Nephron progenitor cell (in vitro differentiated cells): ENCODE measurements at regions not wholly inside any gene's neighbourhood (a gene's known extent, or its start where the extent isn't known, plus 50 kb on each side); places are given as distances from the start of the nearest gene placed in this dataset.
"Not testable (repeated sequence)": the region's sequence is repeated elsewhere in the genome, so short reads cannot be mapped to it uniquely, and the experiment has no call there.

Experiments used
- DNase-seq: peaks from one replicate; pipeline ENCODE4 v3.0.0; 2021
- H3K27ac Mint-ChIP-seq: 2 replicates; pipeline ENCODE4 v1.8.0; 2021; ENCODE audit warnings: mild to moderate bottlenecking, moderate library complexity, mixed read lengths
- H3K27me3 Mint-ChIP-seq: 2 replicates; pipeline ENCODE4 v1.8.0; 2021; ENCODE audit warnings: mild to moderate bottlenecking, low read depth, mixed read lengths; ENCODE audit not compliant: poor library complexity
- H3K36me3 Mint-ChIP-seq: 2 replicates; pipeline ENCODE4 v1.8.0; 2021; ENCODE audit warnings: low read depth, mixed read lengths
- H3K4me1 Mint-ChIP-seq: 2 replicates; pipeline ENCODE4 v1.8.0; 2021; ENCODE audit warnings: mixed read lengths
- H3K4me3 Mint-ChIP-seq: 2 replicates; pipeline ENCODE4 v1.8.0; 2021; ENCODE audit warnings: mild to moderate bottlenecking, moderate library complexity, mixed read lengths
- H3K9me3 Mint-ChIP-seq: 2 replicates; pipeline ENCODE4 v1.8.0; 2021; ENCODE audit warnings: mild to moderate bottlenecking, moderate library complexity, mixed read lengths
- TF ChIP-seq, protein P1 (sequence below): fragments of 200-600 bp; sonication (generic); IDR thresholded peaks from 2 replicates; pipeline ENCODE4 v1.5.0; 2021; ENCODE audit warnings: antibody characterized with exemption

DNA sequence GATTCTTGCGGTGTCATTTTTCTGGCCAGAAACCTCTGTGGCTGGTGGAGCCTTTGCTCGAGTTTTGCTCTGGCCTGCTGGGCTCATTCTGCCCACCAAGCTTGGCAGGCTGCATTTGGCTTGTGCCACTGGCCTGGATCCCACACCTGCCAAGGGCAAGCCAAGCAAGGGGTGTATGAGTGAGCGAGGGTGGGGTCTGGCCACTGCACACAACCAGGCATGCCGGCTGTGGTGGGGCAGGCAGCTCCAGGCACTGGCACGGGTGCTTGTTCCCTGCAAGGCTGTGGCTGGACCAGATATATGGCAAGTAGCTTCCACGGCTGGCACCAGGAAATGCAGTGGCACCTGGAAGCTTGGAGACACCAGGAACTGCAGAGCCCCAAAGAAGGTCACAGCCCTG, 68.6 kb upstream of the PPP3CA start:
- no peak overlapping the region for H3K4me3 Mint-ChIP-seq
- TF ChIP-seq, protein P1, sequence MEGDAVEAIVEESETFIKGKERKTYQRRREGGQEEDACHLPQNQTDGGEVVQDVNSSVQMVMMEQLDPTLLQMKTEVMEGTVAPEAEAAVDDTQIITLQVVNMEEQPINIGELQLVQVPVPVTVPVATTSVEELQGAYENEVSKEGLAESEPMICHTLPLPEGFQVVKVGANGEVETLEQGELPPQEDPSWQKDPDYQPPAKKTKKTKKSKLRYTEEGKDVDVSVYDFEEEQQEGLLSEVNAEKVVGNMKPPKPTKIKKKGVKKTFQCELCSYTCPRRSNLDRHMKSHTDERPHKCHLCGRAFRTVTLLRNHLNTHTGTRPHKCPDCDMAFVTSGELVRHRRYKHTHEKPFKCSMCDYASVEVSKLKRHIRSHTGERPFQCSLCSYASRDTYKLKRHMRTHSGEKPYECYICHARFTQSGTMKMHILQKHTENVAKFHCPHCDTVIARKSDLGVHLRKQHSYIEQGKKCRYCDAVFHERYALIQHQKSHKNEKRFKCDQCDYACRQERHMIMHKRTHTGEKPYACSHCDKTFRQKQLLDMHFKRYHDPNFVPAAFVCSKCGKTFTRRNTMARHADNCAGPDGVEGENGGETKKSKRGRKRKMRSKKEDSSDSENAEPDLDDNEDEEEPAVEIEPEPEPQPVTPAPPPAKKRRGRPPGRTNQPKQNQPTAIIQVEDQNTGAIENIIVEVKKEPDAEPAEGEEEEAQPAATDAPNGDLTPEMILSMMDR: no peak
- H3K4me1 Mint-ChIP-seq: peaks cover 30% of the 10 kb centered on the region
- no peaks in the 10 kb centered on the region for H3K36me3 Mint-ChIP-seq
- DNase-seq: no peak
- H3K9me3 Mint-ChIP-seq: peaks cover 6% of the 10 kb centered on the region
- H3K27ac Mint-ChIP-seq: no peak overlapping the region
- H3K27me3 Mint-ChIP-seq: no peaks in the 10 kb centered on the region

DNA sequence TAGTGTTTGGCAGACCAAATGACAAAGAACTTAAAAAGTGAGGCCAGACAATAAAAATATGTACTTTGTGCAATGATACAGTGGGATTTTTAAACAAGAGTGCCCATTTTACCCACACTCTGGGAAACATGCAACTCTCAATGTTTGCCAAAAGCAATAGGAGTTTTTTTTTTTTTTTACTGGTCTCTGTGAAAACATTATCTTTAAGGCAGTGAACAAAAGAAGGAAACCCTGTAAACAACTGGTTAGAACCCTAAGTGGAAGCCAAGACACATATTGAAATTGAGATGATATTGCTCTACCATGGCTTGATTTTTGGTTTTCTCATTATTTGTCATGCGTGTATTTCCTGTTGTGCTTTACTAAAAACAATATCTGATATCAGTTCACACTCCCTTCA, 67.2 kb upstream of the PPP3CA start:
- Mint-ChIP-seq H3K27me3 (peaks cover 4% of the 10 kb centered on the region), H3K4me3 (no peak overlapping the region), H3K4me1 (peaks cover 19% of the 10 kb centered on the region), H3K9me3 (peaks cover 6% of the 10 kb centered on the region), H3K36me3 (no peaks in the 10 kb centered on the region), H3K27ac (no peak overlapping the region)
- TF ChIP-seq, protein P1: no peak
- DNase-seq: no peak

DNA sequence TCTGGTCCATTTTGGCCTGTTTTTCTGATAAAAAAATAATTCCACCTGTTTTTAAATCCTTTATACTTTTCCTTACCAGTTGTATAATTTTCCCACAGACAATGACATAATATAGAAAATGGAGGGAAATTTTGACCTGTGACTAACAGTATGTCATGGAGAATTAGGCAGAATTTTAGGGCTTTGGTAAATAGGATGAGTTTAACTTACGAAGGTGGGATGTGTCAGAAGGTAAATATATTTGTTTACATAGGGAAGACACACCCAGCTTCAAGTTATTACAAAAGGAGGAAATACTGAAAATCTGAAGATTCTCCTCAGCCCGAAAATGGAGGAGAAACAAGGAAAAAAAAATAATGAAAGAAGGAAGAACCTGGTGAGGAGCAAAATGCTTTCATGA, 64.6 kb upstream of the PPP3CA start:
- H3K4me3 Mint-ChIP-seq: no peak overlapping the region
- no peaks in the 10 kb centered on the region for H3K36me3 Mint-ChIP-seq
- TF ChIP-seq, protein P1: no peak
- DNase-seq: no peak
- peaks cover 4% of the 10 kb centered on the region for H3K27me3 Mint-ChIP-seq
- peaks cover 6% of the 10 kb centered on the region for H3K9me3 Mint-ChIP-seq
- H3K4me1 Mint-ChIP-seq: peaks cover 5% of the 10 kb centered on the region
- H3K27ac Mint-ChIP-seq: no peak overlapping the region

DNA sequence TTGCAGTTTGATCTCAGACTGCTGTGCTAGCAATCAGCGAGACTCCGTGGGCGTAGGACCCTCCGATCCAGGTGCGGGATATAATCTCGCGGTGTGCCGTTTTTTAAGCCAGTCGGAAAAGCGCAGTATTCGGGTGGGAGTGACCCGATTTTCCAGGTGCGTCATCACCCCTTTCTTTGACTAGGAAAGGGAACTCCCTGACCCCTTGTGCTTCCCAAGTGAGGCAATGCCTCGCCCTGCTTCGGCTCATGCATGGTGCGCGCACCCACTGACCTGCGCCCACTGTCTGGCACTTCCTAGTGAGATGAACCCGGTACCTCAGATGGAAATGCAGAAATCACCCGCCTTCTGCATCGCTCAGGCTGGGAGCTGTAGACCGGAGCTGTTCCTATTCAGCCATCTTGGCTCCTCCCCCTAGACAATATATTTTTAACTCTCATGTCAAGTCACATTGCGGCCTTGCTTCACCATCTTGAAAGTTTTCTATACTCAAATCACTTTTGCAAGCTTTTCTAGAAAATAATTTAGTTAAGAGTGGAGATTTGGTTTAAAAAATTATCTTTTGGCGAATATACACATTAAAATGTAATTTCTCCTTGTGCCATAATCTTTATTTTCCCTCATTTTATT, 64.1 kb upstream of the PPP3CA start:
- not testable (repeated sequence) for DNase-seq, H3K36me3 Mint-ChIP-seq, H3K27me3 Mint-ChIP-seq, H3K4me1 Mint-ChIP-seq, H3K27ac Mint-ChIP-seq, H3K9me3 Mint-ChIP-seq, H3K4me3 Mint-ChIP-seq

DNA sequence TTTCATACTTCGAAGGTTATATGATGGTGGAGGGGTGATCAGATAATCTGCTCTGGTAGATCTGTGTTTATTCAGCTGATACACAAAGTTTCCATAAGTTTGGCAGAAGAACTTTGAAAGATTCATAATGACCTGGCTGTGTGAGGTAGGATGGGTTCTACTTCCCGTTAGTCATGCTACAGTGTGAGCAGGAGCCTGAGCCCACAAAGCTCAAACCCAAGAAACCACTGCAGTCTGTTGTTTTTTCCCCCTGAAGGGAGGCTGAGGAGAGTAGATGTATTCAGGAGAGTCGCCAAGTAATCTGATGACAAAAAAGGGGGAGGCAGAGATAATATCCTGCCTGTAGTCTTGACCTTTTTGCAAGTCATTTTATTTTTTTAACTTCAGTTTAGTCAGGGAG, 52.8 kb upstream of the PPP3CA start:
- DNase-seq: no peak
- Mint-ChIP-seq H3K4me3 (no peak overlapping the region), H3K27ac (peak overlapping the region; percentile 31), H3K9me3 (peaks cover under 1% of the 10 kb centered on the region), H3K4me1 (peaks cover 7% of the 10 kb centered on the region), H3K36me3 (no peaks in the 10 kb centered on the region), H3K27me3 (no peaks in the 10 kb centered on the region)
- TF ChIP-seq, protein P1: no peak

DNA sequence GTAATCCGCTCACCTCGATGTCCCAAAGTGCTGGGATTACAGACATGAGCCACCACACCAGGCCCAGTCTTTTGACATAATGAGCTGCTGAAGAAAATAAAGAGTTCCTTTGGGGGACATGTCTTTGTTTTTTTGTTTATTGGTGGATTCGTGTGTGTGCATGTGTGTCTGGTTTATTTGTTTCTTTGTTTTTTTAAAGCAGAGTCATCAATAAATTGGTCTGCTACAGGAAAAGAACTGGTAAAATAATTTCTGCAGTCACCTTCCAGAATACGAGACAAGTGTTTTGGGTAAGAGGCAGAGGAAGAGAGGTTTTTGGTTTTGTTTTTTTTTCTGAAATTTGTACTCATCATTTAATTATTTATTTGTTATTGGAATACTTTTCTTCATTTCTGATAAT, 51.5 kb upstream of the PPP3CA start:
- TF ChIP-seq, protein P1: no peak
- no peak for DNase-seq
- Mint-ChIP-seq H3K4me3 (no peak overlapping the region), H3K27ac (no peak overlapping the region), H3K27me3 (no peaks in the 10 kb centered on the region), H3K36me3 (no peaks in the 10 kb centered on the region), H3K4me1 (peaks cover 7% of the 10 kb centered on the region), H3K9me3 (no peaks in the 10 kb centered on the region)
